ENCODE measurements at regions not wholly inside any gene's neighbourhood (a gene's known extent, or its start where the extent isn't known, plus 50 kb on each side); places are given as distances from the start of the nearest gene placed in this dataset.

GRCh38 chr3:106228271-106228670 lies 359.5 kb upstream of the CBLB start:
- 68 to 78% methylated on average over 2 of the region's 2 CpGs for WGBS, 2 donors
- ATAC-seq (ENCODE audit: insufficient read depth, low FRiP score) (no peak), DNase-seq (no peak)
- Histone ChIP-seq H3K9me3 (ENCODE audit: control insufficient read depth in 4 of 4, insufficient read depth in 3 of 4, low read length in 3 of 4) (no peaks in the 10 kb centered on the region), H3K9ac (ENCODE audit: insufficient read depth in 1 of 2, low read length in 2 of 2) (no peak overlapping the region), H3K36me3 (ENCODE audit: control insufficient read depth in 4 of 4, insufficient read depth in 4 of 4, low read length in 4 of 4) (no peaks in the 10 kb centered on the region), H3K27ac (ENCODE audit: low read depth in 1 of 2, low read length in 1 of 2) (no peak overlapping the region), H3K4me1 (ENCODE audit: control insufficient read depth in 5 of 5, insufficient read depth in 5 of 5, low read length in 5 of 5) (no peaks in the 10 kb centered on the region), H3K27me3 (ENCODE audit: control insufficient read depth in 3 of 3, insufficient read depth in 3 of 3, low read length in 2 of 3) (no peaks in the 10 kb centered on the region), H3K4me3 (no peak overlapping the region)
- TF ChIP-seq, protein P1, sequence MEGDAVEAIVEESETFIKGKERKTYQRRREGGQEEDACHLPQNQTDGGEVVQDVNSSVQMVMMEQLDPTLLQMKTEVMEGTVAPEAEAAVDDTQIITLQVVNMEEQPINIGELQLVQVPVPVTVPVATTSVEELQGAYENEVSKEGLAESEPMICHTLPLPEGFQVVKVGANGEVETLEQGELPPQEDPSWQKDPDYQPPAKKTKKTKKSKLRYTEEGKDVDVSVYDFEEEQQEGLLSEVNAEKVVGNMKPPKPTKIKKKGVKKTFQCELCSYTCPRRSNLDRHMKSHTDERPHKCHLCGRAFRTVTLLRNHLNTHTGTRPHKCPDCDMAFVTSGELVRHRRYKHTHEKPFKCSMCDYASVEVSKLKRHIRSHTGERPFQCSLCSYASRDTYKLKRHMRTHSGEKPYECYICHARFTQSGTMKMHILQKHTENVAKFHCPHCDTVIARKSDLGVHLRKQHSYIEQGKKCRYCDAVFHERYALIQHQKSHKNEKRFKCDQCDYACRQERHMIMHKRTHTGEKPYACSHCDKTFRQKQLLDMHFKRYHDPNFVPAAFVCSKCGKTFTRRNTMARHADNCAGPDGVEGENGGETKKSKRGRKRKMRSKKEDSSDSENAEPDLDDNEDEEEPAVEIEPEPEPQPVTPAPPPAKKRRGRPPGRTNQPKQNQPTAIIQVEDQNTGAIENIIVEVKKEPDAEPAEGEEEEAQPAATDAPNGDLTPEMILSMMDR (IDR thresholded peaks at IDR 0.05; ENCODE audit: control extremely low read depth, extremely low read depth): no peak

- H3K27me3 ChIP-seq (ENCODE audit: control insufficient read depth in 3 of 3, insufficient read depth in 3 of 3, low read length in 2 of 3): no peaks in the 10 kb centered on the region
- no peaks in the 10 kb centered on the region for H3K9me3 ChIP-seq (ENCODE audit: control insufficient read depth in 4 of 4, insufficient read depth in 3 of 4, low read length in 3 of 4)
- DNase-seq: no peak
- H3K4me3 ChIP-seq: no peak overlapping the region
- no peak overlapping the region for H3K27ac ChIP-seq (ENCODE audit: low read depth in 1 of 2, low read length in 1 of 2)
- WGBS, 2 donors: 86 to 88% methylated on average over 4 of the region's 4 CpGs
- TF ChIP-seq, protein P1 (IDR thresholded peaks at IDR 0.05; ENCODE audit: control extremely low read depth, extremely low read depth): no peak
- no peaks in the 10 kb centered on the region for H3K4me1 ChIP-seq (ENCODE audit: control insufficient read depth in 5 of 5, insufficient read depth in 5 of 5, low read length in 5 of 5)
- ATAC-seq (ENCODE audit: insufficient read depth, low FRiP score): no peak
- no peaks in the 10 kb centered on the region for H3K36me3 ChIP-seq (ENCODE audit: control insufficient read depth in 4 of 4, insufficient read depth in 4 of 4, low read length in 4 of 4)
- no peak overlapping the region for H3K9ac ChIP-seq (ENCODE audit: insufficient read depth in 1 of 2, low read length in 2 of 2)
Observed at GRCh38 chr3:106229495-106230278, 360.9 kb upstream of the CBLB start.

DNA sequence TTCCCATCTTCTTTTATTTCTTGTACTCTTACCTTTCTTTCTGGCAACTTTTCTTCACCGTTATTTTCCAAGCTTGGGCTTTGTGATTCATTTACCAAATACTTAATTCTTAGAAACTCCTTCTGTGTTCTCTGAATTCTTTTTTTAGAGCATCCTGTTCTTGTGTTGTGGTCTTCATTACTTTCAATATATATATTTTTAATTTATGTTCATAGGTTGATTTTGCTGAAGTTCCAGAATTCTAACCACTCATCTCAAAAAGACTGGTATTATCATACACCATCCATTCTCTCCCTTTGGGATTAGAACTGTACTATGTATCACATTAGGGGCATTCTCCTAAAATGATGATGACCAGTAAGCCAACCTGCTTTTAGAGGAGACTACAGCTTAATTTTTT lies 362.3 kb upstream of the CBLB start:
- Histone ChIP-seq H3K27ac (ENCODE audit: low read depth in 1 of 2, low read length in 1 of 2) (no peak overlapping the region), H3K9me3 (ENCODE audit: control insufficient read depth in 4 of 4, insufficient read depth in 3 of 4, low read length in 3 of 4) (peaks cover 0 to 2% (median 0%) of the 10 kb centered on the region in 4 donors), H3K27me3 (ENCODE audit: control insufficient read depth in 3 of 3, insufficient read depth in 3 of 3, low read length in 2 of 3) (no peaks in the 10 kb centered on the region), H3K4me3 (no peak overlapping the region), H3K9ac (ENCODE audit: insufficient read depth in 1 of 2, low read length in 2 of 2) (no peak overlapping the region), H3K4me1 (ENCODE audit: control insufficient read depth in 5 of 5, insufficient read depth in 5 of 5, low read length in 5 of 5) (no peaks in the 10 kb centered on the region), H3K36me3 (ENCODE audit: control insufficient read depth in 4 of 4, insufficient read depth in 4 of 4, low read length in 4 of 4) (no peaks in the 10 kb centered on the region)
- DNase-seq (no peak), ATAC-seq (ENCODE audit: insufficient read depth, low FRiP score) (no peak)
- TF ChIP-seq, protein P1 (IDR thresholded peaks at IDR 0.05; ENCODE audit: control extremely low read depth, extremely low read depth): no peak
- 64 to 70% methylated on average over 1 of the region's 1 CpG for WGBS, 2 donors

DNA sequence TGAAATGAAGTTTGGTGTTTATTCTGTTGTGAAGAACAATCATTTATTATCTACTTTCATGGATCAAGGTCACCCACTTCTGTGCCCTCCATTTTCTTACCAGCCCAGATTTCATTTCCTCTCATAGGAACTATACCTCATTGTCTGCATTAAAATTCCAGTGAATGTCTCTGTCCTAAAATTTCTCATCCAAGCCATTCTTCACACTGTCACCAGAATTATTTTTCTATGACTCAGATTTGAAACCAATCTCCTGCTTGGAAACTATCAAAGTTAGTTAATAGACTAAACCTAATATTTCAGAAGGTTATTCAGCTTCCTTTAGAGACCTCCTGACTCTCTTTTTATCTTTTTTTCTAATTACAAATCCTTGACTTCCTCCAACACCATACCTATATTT lies 364.1 kb upstream of the CBLB start:
- Histone ChIP-seq H3K4me3 (no peak overlapping the region), H3K9ac (ENCODE audit: insufficient read depth in 1 of 2, low read length in 2 of 2) (no peak overlapping the region), H3K27ac (ENCODE audit: low read depth in 1 of 2, low read length in 1 of 2) (no peak overlapping the region), H3K4me1 (ENCODE audit: control insufficient read depth in 5 of 5, insufficient read depth in 5 of 5, low read length in 5 of 5) (no peaks in the 10 kb centered on the region), H3K27me3 (ENCODE audit: control insufficient read depth in 3 of 3, insufficient read depth in 3 of 3, low read length in 2 of 3) (no peaks in the 10 kb centered on the region), H3K36me3 (ENCODE audit: control insufficient read depth in 4 of 4, insufficient read depth in 4 of 4, low read length in 4 of 4) (no peaks in the 10 kb centered on the region), H3K9me3 (ENCODE audit: control insufficient read depth in 4 of 4, insufficient read depth in 3 of 4, low read length in 3 of 4) (peaks cover 0 to 6% (median 0%) of the 10 kb centered on the region in 4 donors)
- no peak for DNase-seq
- TF ChIP-seq, protein P1 (IDR thresholded peaks at IDR 0.05; ENCODE audit: control extremely low read depth, extremely low read depth): no peak
- ATAC-seq (ENCODE audit: insufficient read depth, low FRiP score): no peak
